ENCODE measurements at regions not wholly inside any gene's neighbourhood (a gene's known extent, or its start where the extent isn't known, plus 50 kb on each side); places are given as distances from the start of the nearest gene placed in this dataset.

DNA sequence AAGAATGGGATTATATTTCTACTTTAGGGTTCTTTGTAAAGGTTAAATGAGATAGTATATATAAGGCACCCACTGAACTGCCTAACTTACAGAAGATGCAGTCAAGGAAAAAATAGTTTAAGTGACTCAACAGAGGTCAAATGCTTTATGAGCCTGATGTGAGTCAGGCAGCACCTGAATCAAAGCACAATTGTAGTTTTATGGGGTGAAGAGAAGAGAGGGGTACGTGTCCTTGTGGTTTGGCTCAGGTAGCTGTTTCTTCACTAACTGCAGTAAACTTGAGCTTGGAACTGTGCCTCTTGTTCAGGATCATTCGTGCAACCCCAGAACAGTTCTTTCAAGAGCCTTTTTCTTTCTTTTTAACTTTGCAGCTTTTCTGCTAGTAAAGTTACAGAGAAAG lies 125.2 kb upstream of the SPON1 start:
- Histone ChIP-seq H3K27ac (no peak overlapping the region), H3K4me1 (ENCODE audit: low read depth) (no peaks in the 10 kb centered on the region), H3K4me3 (no peak overlapping the region), H3K9me3 (ENCODE audit: low read depth) (no peaks in the 10 kb centered on the region), H3K27me3 (no peaks in the 10 kb centered on the region), H3K36me3 (no peaks in the 10 kb centered on the region)
- TF ChIP-seq, protein P1, sequence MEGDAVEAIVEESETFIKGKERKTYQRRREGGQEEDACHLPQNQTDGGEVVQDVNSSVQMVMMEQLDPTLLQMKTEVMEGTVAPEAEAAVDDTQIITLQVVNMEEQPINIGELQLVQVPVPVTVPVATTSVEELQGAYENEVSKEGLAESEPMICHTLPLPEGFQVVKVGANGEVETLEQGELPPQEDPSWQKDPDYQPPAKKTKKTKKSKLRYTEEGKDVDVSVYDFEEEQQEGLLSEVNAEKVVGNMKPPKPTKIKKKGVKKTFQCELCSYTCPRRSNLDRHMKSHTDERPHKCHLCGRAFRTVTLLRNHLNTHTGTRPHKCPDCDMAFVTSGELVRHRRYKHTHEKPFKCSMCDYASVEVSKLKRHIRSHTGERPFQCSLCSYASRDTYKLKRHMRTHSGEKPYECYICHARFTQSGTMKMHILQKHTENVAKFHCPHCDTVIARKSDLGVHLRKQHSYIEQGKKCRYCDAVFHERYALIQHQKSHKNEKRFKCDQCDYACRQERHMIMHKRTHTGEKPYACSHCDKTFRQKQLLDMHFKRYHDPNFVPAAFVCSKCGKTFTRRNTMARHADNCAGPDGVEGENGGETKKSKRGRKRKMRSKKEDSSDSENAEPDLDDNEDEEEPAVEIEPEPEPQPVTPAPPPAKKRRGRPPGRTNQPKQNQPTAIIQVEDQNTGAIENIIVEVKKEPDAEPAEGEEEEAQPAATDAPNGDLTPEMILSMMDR (IDR thresholded peaks at IDR 0.05; ENCODE audit: low read depth, low read length), result no peak
- no peak for DNase-seq (ENCODE audit: low read depth in 1 of 2, low spot score in 1 of 2)

DNA sequence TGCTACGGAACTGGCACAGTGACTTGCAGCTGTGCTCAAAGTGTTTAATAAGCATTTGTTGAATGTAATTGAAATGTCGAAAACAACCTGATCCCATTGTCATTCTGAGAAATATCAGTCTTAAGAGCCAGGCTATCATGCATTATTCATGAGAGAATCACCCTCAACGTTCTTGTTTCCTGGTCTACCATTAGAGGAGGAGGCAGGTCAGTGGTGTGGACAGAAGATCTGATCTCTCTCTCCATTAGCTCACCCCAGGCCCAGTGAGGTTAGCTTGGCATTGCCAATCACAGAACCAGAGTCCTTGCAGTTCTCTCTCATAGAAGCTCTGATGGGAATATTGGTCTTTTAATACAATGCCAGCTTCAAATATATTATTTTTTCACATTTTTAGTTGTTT lies 121.1 kb upstream of the SPON1 start:
- H3K9me3 ChIP-seq (ENCODE audit: low read depth), result no peaks in the 10 kb centered on the region
- H3K4me3 ChIP-seq, result no peak overlapping the region
- DNase-seq (ENCODE audit: low read depth in 1 of 2, low spot score in 1 of 2), result no peak
- H3K27me3 ChIP-seq, result no peaks in the 10 kb centered on the region
- TF ChIP-seq, protein P1 (IDR thresholded peaks at IDR 0.05; ENCODE audit: low read depth, low read length), result no peak
- H3K36me3 ChIP-seq, result no peaks in the 10 kb centered on the region
- H3K4me1 ChIP-seq (ENCODE audit: low read depth), result no peaks in the 10 kb centered on the region
- H3K27ac ChIP-seq, result no peak overlapping the region

DNA sequence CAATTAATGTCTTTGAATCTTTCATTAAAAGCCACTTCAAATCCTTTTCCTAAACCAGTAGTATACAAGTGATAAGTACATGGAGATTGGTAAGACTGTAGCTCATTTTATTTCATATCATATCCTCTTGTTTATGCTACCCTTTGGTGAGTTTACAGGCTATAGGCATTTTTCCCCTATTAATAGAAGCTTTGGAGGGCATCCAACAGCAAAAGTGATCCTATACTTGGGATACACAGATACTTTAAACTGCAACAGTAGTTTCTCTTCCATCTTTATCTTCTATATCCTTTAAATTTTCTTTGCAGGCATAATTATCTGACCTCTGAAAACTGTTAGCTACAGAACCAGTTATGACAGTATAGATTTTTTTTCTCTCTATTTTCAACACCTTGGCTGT lies 114.5 kb upstream of the SPON1 start:
- Histone ChIP-seq H3K27ac (no peak overlapping the region), H3K36me3 (no peaks in the 10 kb centered on the region), H3K4me1 (ENCODE audit: low read depth) (no peaks in the 10 kb centered on the region), H3K9me3 (ENCODE audit: low read depth) (no peaks in the 10 kb centered on the region), H3K27me3 (no peaks in the 10 kb centered on the region), H3K4me3 (no peak overlapping the region)
- TF ChIP-seq, protein P1 (IDR thresholded peaks at IDR 0.05; ENCODE audit: low read depth, low read length), result no peak
- DNase-seq (ENCODE audit: low read depth in 1 of 2, low spot score in 1 of 2), result no peak

DNA sequence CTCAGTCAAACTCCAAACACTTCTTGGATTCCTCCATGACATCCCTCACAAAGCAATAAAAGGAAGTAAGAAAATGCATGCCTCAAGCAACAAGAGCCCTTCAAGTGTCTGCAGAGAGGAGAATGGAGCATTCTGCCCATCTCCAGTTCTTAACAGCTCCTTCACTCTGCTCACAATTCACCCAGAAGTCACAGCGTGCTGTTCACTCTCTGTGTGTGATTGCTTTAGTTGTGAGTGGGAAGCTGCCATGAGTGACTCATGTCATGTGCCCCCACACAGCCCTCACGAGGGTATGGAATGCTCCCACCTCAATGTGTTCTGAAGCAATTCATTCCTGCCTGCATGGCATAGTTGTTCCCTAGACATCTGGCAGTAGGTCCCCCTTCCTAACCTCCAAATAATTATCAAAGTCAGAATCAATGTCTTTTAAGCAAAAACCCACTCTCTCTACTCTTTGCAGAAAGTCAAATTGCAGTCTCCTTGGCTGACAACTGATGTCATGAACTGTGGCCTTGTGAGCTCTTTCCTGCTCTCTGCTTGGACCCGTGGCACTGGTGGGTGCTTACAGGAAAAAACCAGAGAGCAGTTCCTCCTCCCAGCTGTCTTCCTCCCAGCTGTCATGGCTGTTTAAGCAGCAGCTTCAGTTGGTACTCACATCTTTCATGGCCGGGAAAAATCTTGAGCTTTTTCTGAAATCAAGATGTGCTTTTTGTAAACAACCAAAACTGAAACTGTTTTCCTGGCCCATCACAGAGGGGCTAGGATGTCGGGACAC lies 112.1 kb upstream of the SPON1 start:
- H3K36me3 ChIP-seq, result no peaks in the 10 kb centered on the region
- no peaks in the 10 kb centered on the region for H3K4me1 ChIP-seq (ENCODE audit: low read depth)
- TF ChIP-seq, protein P1 (IDR thresholded peaks at IDR 0.05; ENCODE audit: low read depth, low read length), result no peak
- H3K4me3 ChIP-seq, result no peak overlapping the region
- H3K9me3 ChIP-seq (ENCODE audit: low read depth), result no peaks in the 10 kb centered on the region
- no peaks in the 10 kb centered on the region for H3K27me3 ChIP-seq
- no peak for DNase-seq (ENCODE audit: low read depth in 1 of 2, low spot score in 1 of 2)
- H3K27ac ChIP-seq, result no peak overlapping the region

DNA sequence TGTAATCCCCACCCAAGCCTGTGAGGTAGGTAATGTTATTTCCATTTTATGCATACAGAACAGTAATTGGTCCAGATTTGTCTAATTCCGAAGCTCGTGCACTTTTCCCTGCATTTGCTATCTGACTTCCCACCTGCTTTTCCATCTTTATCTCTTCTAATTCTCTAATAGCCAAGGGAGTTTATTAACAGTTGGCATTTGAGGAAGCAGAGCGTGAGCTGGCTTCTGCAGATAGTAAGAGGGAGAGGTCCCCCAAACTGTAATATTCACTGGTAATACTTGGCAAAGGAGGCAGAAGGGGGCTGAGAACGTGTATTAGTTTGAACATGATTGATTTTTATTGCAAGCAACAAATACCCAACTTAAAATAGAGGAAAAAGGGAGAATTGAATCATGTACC lies 110.8 kb upstream of the SPON1 start:
- no peak overlapping the region for H3K4me3 ChIP-seq
- H3K4me1 ChIP-seq (ENCODE audit: low read depth), result no peaks in the 10 kb centered on the region
- no peaks in the 10 kb centered on the region for H3K9me3 ChIP-seq (ENCODE audit: low read depth)
- DNase-seq (ENCODE audit: low read depth in 1 of 2, low spot score in 1 of 2), result no peak
- no peak overlapping the region for H3K27ac ChIP-seq
- H3K27me3 ChIP-seq, result no peaks in the 10 kb centered on the region
- no peaks in the 10 kb centered on the region for H3K36me3 ChIP-seq
- TF ChIP-seq, protein P1 (IDR thresholded peaks at IDR 0.05; ENCODE audit: low read depth, low read length), result no peak
